Loucy (cell line): ENCODE measurements at regions not wholly inside any gene's neighbourhood (a gene's known extent, or its start where the extent isn't known, plus 50 kb on each side); places are given as distances from the start of the nearest gene placed in this dataset.

ENCODE experiments used
- EZH2phosphoT487 ChIP-seq: fragments of 200-600 bp; IDR thresholded peaks from 2 replicates; pipeline ENCODE4 v1.6.1; 2018; ENCODE audit warnings: antibody characterized with exemption, mild to moderate bottlenecking, moderate library complexity, borderline replicate concordance
- TF ChIP-seq, protein P1 (sequence below): fragments of 200-600 bp; sonication (generic); conservative IDR thresholded peaks from 2 replicates; pipeline ENCODE4 v1.5.1; 2014; ENCODE audit warnings: mild to moderate bottlenecking, antibody characterized with exemption, low read length

DNA sequence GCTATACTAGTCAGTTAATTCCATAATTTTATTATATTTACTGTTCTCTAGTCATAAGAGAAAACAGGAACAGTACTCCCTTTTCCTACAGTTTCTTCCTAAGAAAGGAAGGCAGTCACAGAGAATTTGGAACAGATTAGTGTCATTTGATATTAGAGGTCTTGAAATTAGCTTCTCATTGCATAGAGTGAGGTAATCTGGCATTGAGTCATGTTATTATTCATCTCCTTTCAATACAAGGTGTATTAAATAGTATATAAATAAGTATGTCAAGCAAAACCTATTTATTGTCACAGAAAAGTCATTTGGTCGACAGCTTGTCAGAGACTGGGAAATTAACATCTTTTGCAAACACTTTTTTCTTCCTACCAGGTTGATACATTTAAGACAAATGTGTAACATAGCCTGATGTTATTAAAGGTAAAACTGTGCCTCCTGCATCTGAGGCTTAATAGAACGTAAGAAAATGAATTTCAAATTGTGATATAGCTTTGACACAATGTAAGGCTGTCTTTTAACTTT lies 753.1 kb upstream of the FRG1 start:
- TF ChIP-seq, protein P1, sequence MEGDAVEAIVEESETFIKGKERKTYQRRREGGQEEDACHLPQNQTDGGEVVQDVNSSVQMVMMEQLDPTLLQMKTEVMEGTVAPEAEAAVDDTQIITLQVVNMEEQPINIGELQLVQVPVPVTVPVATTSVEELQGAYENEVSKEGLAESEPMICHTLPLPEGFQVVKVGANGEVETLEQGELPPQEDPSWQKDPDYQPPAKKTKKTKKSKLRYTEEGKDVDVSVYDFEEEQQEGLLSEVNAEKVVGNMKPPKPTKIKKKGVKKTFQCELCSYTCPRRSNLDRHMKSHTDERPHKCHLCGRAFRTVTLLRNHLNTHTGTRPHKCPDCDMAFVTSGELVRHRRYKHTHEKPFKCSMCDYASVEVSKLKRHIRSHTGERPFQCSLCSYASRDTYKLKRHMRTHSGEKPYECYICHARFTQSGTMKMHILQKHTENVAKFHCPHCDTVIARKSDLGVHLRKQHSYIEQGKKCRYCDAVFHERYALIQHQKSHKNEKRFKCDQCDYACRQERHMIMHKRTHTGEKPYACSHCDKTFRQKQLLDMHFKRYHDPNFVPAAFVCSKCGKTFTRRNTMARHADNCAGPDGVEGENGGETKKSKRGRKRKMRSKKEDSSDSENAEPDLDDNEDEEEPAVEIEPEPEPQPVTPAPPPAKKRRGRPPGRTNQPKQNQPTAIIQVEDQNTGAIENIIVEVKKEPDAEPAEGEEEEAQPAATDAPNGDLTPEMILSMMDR, result no peak
- no peak for TF ChIP-seq EZH2phosphoT487
